HG03571 (cell line): ENCODE measurements at regions not wholly inside any gene's neighbourhood (a gene's known extent, or its start where the extent isn't known, plus 50 kb on each side); places are given as distances from the start of the nearest gene placed in this dataset.
A peak's percentile ranks its signal among the peaks of the same experiment; 100 is the strongest.
"Not testable (repeated sequence)": the region's sequence is repeated elsewhere in the genome, so short reads cannot be mapped to it uniquely, and the experiment has no call there.

Source experiments
- ATAC-seq: cut with Tn5 transposase; IDR thresholded peaks from one replicate; pipeline ENCODE4 v1.9.1; 2021; ENCODE audit not compliant: unreplicated experiment

DNA sequence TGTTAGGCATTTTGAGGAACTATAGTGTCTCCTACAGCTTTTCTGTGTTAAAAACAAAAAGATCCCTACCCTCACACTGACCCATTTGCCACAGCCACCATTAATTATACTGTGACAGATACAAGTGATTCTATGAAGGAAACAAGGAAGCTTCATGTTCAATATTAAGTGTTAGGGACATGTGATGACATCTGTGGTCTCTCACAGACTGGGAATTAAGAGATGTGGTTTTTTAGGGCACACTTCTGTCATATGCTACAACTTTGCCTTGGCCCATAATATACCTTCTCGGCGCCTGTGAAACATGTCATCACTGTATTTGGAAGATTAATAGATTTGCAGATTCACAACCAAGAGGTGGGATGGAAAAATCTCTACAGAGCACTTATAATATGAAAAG lies 102.9 kb upstream of the TCF21 start:
- ATAC-seq = no peak

DNA sequence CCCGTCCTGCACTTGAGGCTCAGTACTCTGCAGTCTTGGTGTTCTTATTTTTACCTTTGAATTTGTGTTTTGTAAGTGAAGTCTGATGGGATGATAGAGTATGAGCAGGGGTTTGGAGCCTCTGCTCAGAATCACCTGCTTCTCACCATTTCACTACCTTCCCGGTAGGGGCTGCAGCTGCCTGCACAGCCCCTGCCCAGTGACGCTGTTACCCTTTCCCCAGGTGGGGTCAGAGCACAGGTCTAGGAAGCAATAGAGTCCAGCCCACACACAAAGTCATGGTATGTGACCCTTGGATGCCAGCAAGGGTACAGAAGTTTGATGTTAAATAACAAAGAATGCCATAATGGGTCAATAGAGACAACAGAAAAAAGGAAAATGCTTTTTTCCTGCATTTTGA lies 101.8 kb upstream of the TCF21 start:
- no peak for ATAC-seq

DNA sequence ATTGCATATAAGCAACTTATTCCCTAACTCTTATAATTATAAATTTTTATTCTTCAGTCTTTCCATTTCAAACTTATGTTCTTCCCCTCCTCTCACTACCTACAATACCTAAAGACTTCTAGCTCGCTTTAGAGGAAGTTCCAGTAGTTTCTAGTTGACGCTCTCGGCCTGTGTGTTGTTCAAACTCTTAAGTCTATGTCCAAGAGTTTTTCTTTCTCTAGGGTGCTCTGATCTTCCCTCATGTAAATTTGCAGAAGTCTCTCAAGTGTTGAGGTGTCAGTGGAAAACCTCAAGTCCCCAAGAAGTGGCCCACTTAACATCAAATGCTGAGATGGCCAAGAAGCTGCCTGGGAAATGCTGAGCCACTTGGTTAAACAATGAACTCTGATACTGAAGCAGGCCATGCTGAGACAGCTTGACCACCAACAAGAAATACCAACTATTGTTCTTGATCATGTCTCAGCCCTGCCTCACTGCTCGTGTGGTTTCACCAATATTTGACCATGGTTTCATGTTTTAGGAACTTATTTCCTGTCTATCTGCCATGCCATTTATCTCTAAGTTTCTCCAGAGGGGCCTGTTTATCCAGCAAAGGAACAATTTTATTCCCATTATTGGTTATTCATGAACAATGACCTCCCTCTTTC lies 100.9 kb upstream of the TCF21 start:
- ATAC-seq = no peak

DNA sequence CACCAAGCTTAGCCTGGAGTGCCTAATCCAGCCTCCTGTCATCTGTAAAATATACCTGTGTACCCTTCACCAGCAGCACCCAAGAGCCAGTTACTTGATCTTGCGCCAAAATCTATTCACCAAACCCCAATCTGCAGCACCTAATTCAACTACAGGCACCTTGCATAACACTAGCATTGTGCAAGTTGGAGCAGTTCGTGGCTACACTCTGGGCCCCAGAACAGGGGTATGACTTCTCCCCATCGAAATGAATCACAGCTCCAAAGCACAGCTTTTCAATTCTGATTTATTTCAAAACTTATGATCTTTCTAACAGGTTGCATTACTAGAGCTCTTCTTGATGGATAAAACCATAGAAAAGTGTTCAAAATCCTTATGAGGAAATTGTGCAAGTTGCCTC lies 100.4 kb upstream of the TCF21 start:
- no peak for ATAC-seq

DNA sequence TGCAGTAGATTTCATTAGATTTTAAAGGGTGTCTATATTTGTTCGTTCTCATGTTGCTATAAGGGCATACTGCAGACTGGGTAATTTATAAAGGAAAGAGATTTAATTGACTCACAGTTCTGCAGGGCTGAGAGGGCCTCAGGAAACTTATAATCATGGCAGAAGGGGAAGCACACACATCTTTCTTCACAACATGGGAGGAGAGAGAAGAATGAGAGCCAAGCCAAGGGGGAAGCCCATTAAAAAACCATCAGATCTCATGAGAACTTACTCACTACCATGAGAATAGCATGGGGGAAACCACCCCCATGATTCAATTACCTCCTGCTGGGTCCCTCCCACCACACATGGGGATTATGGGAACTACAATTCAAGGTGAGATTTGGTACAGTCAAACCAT lies 99.5 kb upstream of the TCF21 start:
- not testable (repeated sequence) for ATAC-seq

DNA sequence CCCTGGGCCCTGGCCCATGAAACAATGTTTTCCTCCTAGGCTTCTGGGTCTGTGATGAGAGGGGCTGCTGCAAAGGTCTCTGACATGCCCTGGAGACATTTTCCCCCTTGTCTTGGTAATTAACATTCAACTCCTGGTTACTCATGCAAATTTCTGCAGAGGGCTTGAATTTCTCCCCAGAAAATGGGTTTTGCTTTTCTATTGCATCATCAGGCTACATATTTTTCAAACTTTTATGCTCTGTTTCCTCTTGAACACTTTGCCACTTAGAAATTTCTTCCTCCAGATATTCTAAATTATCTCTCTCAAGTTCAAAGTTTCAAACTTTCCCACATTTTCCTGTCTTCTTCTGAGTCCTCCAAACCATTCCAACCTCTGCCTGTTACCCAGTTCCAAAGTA lies 98.2 kb upstream of the TCF21 start:
- ATAC-seq = not testable (repeated sequence)

DNA sequence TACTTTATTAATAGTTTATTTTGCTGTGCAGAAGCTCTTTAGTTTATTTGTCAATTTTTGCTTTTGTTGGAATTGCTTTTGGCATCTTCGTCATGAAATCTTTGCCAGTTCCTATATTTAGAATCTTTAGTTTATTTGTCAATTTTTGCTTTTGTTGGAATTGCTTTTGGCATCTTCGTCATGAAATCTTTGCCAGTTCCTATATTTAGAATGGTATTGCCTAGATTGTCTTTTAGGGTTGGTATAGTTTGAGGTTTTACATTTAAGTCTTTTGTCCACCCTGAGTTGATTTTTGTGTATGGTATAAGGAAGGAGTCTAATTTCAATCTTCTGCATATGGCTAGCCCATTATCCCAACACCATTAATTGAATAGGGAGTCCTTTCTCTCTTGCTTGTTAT lies 93.9 kb upstream of the TCF21 start:
- not testable (repeated sequence) for ATAC-seq

DNA sequence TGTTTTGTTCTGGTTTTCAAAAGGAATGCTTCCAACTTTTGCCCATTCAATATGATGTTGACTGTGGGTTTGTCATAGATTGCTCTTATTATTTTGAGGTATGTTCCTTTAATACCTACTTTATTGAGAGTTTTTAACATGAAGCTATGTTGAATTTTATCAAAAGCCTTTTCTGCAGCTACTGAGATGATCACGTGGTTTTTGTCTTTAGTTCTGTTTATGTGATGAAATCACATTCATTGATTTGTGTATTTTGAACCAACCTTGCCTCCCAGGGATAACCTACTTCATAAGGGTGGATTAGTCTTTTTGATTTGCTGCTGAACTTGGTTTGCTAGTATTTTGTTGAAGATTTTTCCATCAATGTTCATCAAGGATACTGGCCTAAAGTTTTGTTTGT lies 92.7 kb upstream of the TCF21 start:
- no peak for ATAC-seq

DNA sequence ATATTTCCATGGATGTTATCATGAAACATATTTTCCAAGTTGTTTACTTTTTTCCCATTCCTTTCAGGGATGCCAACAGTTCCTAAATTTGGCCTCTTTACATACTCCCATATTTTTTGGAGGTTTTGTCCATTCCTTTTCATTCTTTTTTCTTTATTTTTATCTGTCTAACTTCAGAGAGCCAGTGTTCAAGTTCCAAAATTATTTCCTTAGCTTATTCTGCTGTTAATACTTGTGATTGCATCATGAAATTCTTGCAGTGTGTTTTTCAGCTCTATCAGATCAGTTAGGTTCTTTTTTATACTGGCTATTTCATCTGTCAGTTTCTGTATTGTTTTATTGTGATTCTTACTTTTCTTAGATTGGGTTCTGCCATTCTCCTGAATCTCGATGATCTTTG lies 89.9 kb upstream of the TCF21 start:
- no peak for ATAC-seq

DNA sequence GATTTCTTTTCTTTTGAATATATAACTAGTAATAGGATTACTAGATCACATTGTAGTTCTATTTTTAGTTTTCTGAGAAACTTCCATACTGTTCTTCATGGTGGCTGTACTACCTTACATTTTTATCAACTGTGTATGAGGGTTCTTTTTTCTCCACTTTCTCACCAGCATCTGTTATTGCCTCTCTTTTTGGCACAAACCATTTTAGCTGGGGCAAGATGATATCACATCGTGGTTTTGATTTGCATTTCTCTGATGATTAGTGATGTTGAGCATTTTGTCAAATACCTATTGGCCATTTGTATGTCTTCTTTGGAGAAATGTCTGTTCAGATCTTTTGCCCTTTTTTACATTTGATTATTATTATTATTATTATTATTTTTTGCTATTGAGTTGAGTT lies 86.1 kb upstream of the TCF21 start:
- no peak for ATAC-seq

DNA sequence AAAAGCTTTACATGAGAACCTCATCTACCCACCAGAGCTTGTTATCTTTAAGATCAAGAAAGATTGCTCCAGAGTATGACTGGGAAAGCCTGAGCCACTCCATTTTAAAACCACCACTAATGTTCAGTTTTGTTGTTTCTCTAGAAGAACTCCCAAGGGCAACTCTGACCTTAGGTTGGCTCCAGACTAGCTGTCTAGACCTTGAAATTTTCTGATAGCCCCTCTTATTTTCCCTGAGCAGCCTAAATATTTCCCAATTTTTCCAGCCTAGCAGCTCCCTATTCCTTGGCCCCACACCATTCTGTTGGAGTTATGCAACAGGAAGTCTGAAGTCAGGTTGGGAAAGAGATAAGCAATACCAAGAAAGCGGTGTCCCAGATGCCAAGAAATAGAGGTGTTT lies 84.6 kb upstream of the TCF21 start:
- no peak for ATAC-seq

DNA sequence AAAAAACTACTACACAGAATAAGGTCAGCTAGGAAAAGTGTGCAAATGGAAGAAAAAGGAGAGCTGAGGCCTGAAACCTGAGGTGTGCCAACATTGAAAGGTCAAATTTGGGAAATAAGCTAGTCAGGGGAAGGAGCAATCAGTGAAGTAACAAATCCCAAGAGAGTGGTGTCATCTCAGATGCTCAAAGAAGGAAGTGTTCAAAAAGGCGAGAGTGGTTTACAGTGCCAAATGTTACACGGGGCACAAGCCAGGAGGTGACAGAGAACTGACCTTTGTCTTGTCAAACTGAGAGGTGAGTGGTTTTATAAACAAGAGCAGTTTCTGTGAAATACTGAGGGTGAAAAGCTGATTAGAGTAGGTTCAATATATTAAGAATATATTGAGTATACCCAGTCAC lies 83.0 kb upstream of the TCF21 start:
- ATAC-seq = no peak

DNA sequence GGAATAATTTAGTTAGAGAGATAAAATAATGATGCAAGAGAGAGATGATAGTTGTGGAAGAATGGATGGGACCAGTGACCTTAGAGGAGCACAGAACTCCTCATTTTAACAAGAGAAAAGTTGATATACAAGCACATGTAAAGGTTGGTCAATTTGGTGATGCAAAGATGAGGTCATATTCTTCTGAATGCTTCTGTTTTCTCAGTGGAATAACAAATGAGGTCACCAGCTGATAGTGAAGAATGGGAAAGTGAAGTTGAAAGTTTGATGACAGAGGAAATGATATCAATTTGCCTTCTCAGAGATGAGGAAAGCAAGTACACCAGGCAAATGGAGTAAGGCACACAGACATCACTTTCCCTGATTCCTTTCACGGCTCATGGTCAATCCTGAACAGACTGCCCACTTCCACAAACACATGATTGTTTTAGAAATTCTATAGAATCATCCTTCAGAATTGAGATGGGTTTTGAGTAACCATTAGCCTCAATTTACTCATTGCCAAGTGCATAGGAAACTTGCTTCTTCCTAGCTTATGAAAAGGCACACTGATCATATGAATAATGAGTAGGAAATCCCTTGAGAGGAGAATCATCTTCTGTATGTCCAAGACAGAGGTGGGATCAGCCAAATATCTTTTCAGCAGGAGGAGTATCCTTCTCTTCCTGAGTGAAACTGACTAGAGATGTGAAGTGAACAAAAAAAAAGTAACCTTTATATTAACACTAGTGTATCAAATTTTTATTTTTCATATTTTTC lies 82.4 kb upstream of the TCF21 start:
- ATAC-seq = no peak

DNA sequence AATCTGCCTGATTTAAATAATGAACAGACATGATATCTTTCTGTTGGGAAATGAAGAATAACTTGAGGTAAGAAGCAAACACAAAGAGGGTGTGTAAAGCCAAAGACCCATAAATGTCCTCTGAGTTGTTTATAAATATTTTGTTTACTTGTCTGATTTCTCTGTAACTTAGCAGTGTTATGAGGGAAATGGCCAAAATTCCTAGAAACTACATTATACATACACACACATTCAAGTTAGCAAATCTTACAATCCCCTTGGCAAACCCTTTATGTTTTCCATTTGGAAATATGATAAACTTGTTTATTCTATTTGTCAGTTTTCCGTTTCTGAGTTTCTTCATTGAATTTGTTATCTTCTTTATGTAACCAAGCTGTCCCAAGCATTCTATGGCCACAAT lies 81.4 kb upstream of the TCF21 start:
- ATAC-seq = no peak

DNA sequence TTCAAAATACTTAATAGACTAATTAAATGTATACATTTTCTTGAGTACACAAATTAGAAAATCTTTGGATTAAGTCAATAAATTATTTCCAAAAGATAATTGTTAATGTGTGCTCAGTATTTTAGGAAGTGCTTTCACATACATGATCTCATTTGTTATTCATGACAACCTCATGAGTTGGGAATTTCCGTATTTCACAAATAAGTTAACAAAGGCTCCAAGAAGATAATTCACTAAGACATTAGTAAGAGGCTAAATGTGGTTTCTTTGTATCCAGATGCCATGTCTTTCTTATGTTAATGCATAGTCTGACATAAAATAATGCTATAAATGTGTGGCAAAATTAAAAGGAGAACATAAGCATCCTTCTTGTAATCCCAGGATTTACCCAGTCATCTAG lies 79.5 kb upstream of the TCF21 start:
- ATAC-seq = no peak

DNA sequence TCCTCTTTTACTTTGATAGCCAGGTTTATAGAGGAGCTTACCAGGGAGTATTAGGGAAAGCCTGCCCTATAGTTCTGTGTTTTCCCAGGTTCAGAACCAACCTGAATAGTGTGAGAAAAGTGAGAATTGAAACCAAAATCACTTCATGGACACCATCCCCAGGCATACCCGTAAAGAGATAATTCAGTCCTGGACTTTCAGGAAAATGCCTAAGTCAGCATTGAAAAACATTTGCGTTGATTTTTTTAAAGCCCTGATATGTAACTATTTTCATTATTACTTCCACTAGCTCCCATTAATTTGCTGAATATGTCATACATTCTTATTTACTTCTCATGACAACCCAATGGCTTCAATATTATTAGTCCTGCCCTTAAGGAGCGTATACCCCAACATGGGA lies 77.4 kb upstream of the TCF21 start:
- ATAC-seq = no peak

DNA sequence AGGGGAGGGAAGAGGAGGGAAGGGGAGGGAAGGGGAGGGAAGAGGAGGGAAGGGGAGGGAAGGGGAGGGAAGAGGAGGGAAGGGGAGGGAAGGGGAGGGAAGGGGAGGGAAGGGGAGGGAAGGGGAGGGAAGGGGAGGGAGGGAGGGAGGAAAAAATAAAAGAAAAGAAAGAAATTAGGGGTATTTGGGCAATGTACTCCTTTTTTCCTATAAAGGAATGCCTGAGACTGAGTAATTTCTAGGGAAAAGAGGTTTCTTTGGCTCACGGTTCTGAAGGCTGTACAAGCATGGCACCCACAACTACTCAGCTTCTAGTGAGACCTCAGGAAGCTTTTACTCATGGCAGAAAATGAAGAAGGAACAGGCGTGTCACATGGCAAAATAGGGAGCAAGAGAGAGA lies 76.5 kb upstream of the TCF21 start:
- not testable (repeated sequence) for ATAC-seq

DNA sequence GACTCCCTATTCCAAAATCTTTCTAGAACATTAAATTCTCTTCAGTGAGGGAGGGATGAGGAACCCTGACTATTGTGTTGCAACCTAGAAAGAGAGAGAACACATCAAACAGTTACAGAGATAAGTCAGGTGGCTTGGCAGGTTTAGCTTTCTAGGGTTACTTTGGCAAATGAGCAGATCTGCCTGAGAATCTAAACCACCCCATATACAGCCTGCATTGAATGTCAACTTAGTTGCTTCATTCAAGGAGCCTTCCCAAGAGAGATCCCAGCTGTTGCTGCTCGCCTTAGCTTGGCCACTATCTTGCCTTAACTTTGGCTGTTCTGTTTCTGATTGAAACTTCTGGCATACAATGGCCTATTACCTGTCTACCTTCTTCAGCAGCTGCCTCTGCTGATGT lies 74.7 kb upstream of the TCF21 start:
- ATAC-seq = no peak

DNA sequence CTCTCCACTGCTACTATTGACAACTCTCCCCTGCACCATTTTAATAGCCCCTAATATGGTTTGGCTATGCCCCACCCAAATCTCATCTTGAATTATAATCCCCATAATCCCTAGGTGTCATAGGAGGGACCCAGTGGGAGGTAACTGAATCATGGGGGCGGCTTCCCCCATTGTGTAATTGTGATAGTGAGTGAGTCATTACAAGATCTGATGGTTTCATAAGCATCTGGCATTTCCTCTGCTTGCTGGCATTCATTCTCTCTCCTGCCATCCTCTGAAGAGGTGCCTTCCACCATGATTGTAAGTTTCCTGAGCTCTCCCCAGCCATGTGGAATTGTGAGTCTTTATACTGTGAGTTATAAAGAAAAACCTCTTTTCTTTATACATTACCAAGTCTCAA lies 74.1 kb upstream of the TCF21 start:
- ATAC-seq = no peak

DNA sequence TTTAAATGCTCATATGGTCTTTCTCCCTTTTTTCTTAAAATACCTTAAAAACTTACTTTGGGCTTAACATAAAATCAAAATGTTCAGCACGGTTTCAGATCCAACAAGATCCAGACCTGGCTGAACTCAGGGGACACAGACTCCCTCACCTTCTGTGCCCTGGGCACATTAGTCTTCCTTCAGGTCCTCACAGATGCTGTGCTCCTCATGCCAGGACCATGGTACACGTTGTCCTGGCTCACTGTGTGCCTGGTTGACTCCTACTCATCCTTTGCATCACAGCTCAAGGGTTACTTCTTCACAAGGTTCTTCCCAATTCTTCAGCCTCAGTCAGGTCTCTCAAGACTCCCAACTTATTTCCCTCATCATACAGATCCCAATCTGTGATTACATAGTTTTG lies 73.6 kb upstream of the TCF21 start:
- ATAC-seq = no peak

DNA sequence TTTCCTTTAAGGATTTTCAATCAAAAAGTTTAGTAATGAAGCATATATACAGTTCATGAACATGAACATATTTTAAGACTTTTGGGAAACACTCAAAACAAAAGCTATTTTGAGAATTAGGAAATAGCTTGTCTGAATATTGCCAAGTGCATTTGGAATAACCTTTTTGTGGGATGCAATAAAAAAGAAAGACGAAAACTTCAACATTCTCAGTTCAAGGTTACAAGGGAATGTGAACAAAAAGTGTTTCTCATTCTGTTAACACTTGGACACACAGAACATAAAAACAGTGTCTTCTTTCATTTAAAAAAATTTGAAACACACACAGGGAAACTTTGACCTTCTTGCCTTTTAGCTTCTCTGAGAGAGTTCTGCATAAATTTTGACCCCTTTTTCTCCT lies 72.7 kb upstream of the TCF21 start:
- no peak for ATAC-seq

DNA sequence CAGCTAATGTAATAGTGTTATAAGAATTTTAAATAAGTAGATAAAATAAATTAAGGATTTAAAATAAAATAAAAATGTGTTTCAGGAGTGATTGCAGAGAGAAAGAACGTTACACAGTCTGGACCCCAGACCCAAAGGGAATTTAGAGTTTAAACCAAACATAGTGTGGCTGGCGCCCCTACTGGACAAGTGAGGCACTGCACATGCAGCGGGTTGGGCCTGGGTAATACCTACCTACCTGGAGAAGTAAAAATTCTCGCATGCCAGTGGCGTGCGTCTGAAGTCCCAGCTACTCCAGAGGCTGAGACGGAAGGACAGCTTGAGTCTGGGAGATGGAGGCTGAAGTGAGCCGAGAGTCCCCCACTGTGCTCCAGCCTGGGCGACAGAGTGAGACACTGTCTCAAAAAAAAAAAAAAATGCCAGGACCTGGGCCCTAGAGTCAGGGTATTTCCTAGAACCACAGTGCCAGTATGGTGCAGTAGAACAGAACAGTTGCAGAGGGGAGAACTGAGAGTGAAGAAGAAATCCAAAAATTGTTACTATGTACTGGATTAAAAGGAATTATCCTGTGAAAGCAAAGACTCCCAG lies 71.4 kb upstream of the TCF21 start:
- peak; percentile 69 for ATAC-seq

DNA sequence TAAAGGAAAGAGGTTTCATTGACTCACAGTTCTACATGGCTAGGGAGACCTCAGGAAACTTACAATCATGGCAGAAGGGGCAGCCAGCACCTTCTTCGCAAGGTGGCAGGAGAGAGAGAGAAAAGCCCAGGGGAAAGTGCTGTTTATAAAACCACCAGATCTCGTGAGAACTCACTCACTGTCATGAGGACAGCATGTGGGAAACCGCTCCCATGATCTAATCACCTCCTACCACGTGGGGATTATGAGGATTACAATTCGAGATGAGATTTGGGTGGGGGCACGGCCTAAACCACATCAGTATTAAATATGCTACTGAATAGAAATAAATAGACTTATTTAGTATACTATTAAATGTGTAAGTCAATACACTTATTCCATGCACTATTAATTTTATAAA lies 70.6 kb upstream of the TCF21 start:
- ATAC-seq = no peak
